ENCODE measurements at regions not wholly inside any gene's neighbourhood (a gene's known extent, or its start where the extent isn't known, plus 50 kb on each side); places are given as distances from the start of the nearest gene placed in this dataset.

DNA sequence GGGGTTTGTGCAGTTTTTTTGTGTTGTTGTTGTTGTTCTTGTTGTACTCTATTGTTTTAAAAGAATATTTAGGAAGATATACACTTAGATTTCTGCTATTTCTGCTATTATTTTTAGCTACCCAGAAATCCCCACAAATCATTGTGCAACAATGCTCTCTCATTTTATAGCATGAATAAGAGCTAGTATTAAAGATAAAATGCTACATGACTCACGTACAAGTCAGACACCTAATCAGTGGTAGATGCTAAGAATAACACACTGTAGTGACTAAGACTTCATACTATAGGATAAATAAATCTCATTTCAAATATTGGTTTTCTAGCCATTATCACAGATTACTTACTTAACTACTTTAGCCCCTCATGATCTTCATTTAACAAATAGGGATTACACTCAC is 920.5 kb downstream of the KCNMA1 start:
- H3K36me3 Mint-ChIP-seq, result no peaks in the 10 kb centered on the region
- no peaks in the 10 kb centered on the region for H3K4me1 Mint-ChIP-seq
- H3K4me3 Mint-ChIP-seq, result no peak overlapping the region
- H3K9me3 Mint-ChIP-seq, result peaks cover 14% of the 10 kb centered on the region
- H3K27ac Mint-ChIP-seq, result no peak overlapping the region
- no peak for ATAC-seq
- no peak for DNase-seq (ENCODE audit: low spot score in 2 of 2)

DNA sequence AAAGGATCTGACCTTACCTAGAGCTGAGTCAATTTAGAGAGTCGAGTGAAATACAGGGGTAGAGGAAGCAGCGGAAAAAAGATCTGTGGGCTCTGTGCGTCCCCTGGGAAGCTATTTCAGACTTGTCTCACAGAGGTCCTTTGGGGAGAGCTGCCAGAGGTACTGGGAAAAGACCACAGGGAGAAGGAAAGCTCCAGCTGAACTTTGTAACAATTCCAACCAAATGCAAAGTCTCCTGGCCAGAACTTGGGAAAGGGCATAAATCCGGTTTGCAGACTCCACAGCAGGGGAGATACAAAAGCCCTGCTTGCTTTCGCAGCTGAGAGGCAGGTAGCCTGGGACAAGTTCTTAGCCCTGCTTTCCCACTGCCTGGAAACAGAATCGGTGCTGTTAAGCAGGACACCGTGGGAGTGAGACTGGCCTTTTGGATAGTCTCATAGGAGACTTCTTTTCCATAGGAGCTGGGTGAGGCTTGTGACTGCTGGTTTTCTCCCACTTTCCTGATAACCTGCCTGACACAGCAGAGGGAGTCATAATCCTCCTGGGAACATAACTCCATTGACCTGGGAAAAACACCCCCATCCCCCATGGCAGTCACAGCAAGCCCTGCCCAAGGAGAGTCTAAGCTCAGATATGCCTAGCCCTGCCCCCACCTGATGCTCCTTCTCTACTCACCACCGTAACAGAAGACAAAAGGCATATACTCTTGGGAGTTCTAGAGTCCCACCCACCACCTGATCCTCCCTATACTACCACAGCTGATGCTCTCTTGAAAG is 926.2 kb downstream of the KCNMA1 start:
- ATAC-seq (no peak), DNase-seq (ENCODE audit: low spot score in 2 of 2) (no peak)
- peaks cover 24% of the 10 kb centered on the region for H3K9me3 Mint-ChIP-seq
- no peaks in the 10 kb centered on the region for H3K4me1 Mint-ChIP-seq
- no peaks in the 10 kb centered on the region for H3K36me3 Mint-ChIP-seq
- H3K4me3 Mint-ChIP-seq, result no peak overlapping the region
- no peak overlapping the region for H3K27ac Mint-ChIP-seq

DNA sequence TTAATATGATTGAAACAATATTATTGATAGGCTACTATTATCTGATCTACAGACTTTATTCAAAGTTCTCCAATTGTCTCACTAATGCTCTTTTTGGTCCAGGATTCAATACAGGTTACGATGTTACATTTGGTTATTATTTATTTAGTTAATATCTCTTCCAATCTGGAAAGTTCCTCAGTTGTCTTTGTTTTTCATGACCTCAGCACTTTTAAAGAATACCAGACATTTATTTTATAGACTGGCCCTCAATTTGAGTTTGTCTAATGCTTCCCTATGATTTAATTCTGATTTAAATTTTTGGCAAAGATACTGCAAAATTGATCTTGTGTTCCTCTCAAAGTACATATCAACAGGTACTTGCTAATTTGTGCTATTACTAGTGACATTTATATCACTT is 937.4 kb downstream of the KCNMA1 start:
- DNase-seq (ENCODE audit: low spot score in 2 of 2), result no peak
- Mint-ChIP-seq H3K9me3 (peaks cover 17% of the 10 kb centered on the region), H3K27ac (no peak overlapping the region), H3K4me3 (no peak overlapping the region), H3K36me3 (no peaks in the 10 kb centered on the region), H3K4me1 (no peaks in the 10 kb centered on the region)
- ATAC-seq, result no peak

DNA sequence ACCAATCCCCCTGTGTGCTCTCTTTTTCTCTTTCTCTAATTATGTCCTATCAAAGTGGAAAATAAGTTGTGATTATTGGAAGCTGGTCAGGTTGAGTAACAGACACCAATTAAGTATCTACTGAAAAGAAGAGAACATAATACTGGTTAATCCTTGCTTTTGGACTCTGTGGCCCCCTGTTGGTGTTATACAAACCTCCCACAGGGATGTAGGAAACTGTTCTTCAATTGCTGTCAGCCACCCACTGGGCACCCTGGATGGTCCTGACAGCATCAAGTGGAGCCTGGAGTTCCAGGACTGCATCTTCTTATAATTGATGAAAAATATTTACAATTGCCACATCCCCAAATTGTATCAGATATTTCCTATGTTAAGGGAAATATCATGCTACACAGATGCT is 939.7 kb downstream of the KCNMA1 start:
- peaks cover 19% of the 10 kb centered on the region for H3K9me3 Mint-ChIP-seq
- no peak overlapping the region for H3K4me3 Mint-ChIP-seq
- no peak overlapping the region for H3K27ac Mint-ChIP-seq
- H3K4me1 Mint-ChIP-seq, result no peaks in the 10 kb centered on the region
- no peaks in the 10 kb centered on the region for H3K36me3 Mint-ChIP-seq
- DNase-seq (ENCODE audit: low spot score in 2 of 2), result no peak
- no peak for ATAC-seq

DNA sequence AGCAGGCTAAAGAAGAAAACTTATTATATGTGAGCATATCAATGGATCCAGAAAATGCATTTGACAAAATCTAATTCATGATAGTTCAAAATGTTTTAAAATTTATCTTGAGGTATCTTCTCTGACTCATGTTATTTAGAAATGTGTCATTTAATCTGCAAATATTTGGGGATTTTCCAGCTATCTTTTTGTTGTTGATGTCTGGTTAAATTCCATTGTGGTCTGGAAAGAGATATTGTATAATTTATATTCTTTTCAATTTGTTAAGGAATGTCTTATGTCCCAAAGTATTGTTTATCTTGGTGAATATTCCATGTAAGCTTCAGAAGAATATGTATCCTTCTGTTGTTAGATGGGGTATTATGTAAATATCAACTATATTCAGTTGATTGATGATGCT is 942.5 kb downstream of the KCNMA1 start:
- no peaks in the 10 kb centered on the region for H3K4me1 Mint-ChIP-seq
- no peak overlapping the region for H3K4me3 Mint-ChIP-seq
- ATAC-seq (no peak), DNase-seq (ENCODE audit: low spot score in 2 of 2) (no peak)
- peaks cover 20% of the 10 kb centered on the region for H3K9me3 Mint-ChIP-seq
- no peaks in the 10 kb centered on the region for H3K36me3 Mint-ChIP-seq
- H3K27ac Mint-ChIP-seq, result no peak overlapping the region

DNA sequence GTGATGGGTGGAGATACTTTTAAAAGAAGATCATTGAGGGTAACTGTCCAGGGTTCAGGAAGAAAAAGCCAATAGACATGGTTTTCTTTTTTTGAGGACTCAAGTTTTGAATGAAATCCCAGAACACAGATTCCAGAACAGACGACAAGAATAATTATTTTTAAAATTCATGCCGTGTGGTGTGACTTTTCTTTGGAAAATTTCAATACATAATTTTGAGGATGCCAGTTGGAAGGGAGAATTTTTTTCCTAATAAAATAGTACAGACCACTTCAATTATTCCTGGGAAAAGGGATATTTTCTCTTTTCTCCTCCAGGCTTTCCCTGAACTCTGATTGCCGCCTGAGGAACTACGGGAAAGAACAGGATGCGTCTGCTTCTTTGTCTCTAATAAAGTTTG is 951.4 kb downstream of the KCNMA1 start:
- Mint-ChIP-seq H3K4me1 (no peaks in the 10 kb centered on the region), H3K9me3 (peaks cover 11% of the 10 kb centered on the region), H3K27ac (no peak overlapping the region), H3K36me3 (no peaks in the 10 kb centered on the region), H3K4me3 (no peak overlapping the region)
- no peak for ATAC-seq
- no peak for DNase-seq (ENCODE audit: low spot score in 2 of 2)

DNA sequence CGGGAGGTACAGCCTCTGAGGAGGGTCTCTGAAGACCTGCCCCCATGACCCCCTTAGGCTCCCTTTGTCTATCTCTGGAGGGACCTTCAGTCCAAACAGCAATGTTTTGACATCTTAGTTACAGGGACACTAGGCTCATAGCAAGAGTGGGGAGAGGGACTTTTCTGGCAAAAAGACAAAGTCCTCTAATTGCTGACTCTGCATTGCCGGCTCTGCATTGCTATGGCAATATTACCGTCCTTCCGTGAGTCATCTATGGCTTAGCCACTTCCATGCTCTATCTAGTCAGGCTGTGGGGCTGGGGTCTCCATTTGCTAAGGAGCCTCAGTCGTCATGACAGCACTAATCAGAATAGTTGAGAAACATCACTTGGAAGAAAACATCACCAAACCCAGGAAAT is 952.6 kb downstream of the KCNMA1 start:
- Mint-ChIP-seq H3K9me3 (peaks cover 10% of the 10 kb centered on the region), H3K4me3 (no peak overlapping the region), H3K27ac (no peak overlapping the region), H3K4me1 (no peaks in the 10 kb centered on the region), H3K36me3 (no peaks in the 10 kb centered on the region)
- no peak for ATAC-seq
- DNase-seq (ENCODE audit: low spot score in 2 of 2), result no peak

DNA sequence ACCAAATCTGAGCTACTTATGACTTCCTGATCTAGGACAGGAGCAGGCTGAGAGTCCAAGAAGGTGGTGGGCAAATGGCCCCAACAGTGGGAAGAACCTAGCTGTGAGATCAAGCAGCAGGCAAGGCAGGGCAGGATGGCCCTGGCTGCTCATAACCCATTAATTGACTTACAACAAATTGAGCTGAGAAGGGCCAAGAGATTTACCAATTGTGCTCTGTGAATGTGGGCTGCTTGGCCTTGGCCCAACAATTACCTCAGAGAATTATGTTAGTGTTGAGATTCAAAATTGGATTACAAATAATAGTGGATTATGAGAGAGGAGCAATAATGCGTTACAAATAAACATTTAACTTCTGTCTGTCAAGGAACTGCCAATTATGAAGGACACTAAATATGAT is 956.5 kb downstream of the KCNMA1 start:
- Mint-ChIP-seq H3K4me1 (no peaks in the 10 kb centered on the region), H3K9me3 (peaks cover 9% of the 10 kb centered on the region), H3K36me3 (no peaks in the 10 kb centered on the region), H3K4me3 (no peak overlapping the region), H3K27ac (no peak overlapping the region)
- DNase-seq (ENCODE audit: low spot score in 2 of 2) (no peak), ATAC-seq (no peak)

DNA sequence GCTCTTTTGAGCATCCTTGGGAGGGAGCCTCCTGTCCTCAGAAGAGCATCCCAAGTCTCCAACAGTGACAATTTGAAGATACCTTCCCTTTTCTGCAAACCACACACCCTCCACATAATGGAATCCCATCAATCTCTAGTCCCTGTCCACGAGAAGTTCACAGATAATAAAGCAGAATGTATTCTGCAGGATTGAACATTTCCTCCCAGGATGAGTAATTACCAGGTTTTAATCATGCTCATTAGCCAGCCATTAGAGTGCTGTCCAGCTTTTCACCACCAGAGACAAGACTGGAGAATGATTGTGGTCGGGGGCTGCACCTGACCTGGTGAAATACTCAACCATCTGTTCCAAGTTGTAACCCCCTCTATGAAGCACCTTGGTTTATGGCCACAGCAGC is 958.6 kb downstream of the KCNMA1 start:
- ATAC-seq (no peak), DNase-seq (ENCODE audit: low spot score in 2 of 2) (no peak)
- no peaks in the 10 kb centered on the region for H3K4me1 Mint-ChIP-seq
- no peak overlapping the region for H3K27ac Mint-ChIP-seq
- H3K9me3 Mint-ChIP-seq, result peaks cover 9% of the 10 kb centered on the region
- H3K4me3 Mint-ChIP-seq, result no peak overlapping the region
- H3K36me3 Mint-ChIP-seq, result no peaks in the 10 kb centered on the region

DNA sequence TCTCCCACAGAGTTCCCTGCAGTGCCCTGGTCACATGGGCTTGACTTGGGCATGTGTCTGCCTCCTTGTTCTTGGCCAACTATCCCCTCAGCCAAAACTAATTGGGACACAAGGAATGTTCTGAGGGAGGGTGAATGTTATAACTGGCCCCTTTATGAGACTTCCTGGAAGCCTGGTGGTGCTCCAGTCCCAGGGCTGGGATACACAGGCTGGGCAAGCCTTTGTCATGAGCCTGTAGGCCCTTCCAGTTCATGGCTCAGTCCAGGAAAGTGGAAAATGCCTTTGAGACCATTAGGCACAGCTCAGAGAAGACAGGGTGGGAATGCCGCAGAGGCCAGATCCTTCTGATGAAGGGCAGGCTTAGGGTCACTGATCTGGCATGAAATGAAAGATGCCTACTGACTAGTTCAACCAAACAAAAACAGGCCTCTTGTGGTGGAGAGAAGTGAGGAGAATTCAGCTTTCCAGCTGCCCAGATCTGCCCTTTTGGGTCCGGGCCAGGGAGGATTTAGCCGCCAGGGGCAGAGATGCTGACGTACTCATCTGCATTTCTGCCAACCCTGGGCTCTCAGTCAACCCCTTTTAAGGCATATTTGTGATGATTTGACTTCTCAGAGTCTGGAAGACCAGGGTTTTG is 961.5 kb downstream of the KCNMA1 start:
- DNase-seq (ENCODE audit: low spot score in 2 of 2) (no peak), ATAC-seq (no peak)
- Mint-ChIP-seq H3K9me3 (peaks cover 9% of the 10 kb centered on the region), H3K4me3 (no peak overlapping the region), H3K4me1 (no peaks in the 10 kb centered on the region), H3K27ac (no peak overlapping the region), H3K36me3 (no peaks in the 10 kb centered on the region)

DNA sequence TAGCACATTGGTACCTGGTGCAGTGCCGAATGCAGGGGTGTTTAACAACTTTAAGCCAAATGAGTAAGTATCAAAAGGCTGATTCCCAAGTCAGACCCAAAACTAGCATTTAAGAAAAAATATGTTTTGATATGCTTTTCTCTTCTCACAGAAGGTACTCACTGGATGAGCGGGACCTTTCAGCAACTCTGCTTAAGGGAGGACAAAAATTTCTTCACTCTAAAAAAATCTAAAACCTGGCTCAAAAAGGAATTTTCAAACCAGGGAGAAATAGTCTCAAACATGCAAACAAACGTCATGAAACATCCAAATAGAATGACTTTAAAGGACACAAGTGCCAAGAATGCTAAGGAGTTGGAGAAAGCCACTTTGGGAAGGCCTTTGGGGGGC is 962.1 kb downstream of the KCNMA1 start:
- Mint-ChIP-seq H3K4me3 (no peak overlapping the region), H3K4me1 (no peaks in the 10 kb centered on the region), H3K36me3 (no peaks in the 10 kb centered on the region), H3K27ac (no peak overlapping the region), H3K9me3 (peaks cover 9% of the 10 kb centered on the region)
- DNase-seq (ENCODE audit: low spot score in 2 of 2) (no peak), ATAC-seq (no peak)

DNA sequence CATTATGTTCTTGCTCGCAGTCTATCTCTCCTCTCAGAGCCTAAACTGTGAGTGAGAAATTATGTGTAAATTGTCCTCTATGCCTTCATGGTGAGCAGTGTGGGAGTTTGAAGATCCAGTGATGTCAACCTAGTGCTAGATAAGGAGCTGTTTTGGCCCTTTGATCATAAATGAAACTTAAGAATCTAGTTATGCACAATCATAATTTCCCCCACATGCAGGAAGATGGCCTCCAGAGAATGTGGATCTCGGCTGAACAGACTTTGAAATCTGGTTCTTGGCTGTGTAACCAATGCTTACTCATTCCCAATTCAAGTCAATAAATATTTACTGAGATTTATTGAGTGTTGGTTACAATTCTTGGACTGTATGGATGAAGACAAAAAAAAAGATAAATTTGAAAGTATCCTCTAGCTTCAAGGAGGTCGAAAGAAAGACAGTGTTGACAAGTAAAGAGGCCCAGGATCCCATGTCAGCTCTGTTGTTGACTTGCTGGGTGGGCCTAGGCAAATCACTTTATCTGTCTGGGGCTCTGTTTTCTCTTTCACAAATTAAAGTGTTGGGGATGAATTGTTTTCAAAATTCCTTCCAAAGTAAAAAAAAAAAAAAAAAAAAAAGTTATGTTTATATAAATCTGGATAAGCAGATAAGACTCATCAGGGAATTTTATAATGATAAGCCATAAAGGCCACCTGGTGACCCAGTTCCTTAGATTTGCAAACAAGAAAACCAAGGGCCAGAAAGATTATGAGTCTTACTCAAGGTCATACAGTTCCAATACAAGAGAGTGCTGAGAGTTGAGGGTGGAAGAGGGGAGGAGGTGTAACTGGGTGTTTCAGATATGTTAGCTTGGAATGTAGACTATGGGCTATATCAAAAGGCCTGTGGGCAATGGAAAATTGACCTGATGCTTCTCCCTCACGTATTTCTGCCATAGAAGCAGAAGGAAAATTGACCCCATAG is 969.9 kb downstream of the KCNMA1 start:
- H3K4me1 Mint-ChIP-seq, result no peaks in the 10 kb centered on the region
- DNase-seq (ENCODE audit: low spot score in 2 of 2) (no peak), ATAC-seq (no peak)
- H3K36me3 Mint-ChIP-seq, result no peaks in the 10 kb centered on the region
- H3K27ac Mint-ChIP-seq, result no peak overlapping the region
- H3K9me3 Mint-ChIP-seq, result peaks cover 4% of the 10 kb centered on the region
- H3K4me3 Mint-ChIP-seq, result no peak overlapping the region

DNA sequence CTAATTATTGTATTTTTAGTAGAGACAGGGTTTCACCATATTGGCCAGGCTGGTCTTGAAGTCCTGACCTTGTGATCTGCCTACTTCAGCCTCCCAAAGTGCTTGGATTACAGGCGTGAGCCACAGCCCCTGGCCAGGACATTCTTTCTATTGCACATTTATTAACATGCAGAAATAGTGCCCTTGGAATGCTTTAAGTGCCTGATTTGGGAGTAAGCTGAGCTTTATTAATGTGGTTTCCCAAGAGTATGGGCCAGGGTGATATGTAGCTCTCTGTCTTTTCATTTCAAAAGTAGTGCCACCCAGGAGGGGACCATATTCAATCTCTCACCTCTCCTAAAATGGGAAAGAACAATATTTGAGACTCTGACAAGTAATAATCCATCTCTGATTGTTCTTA is 970.7 kb downstream of the KCNMA1 start:
- Mint-ChIP-seq H3K36me3 (no peaks in the 10 kb centered on the region), H3K4me3 (no peak overlapping the region), H3K27ac (no peak overlapping the region), H3K4me1 (no peaks in the 10 kb centered on the region), H3K9me3 (peaks cover 4% of the 10 kb centered on the region)
- no peak for ATAC-seq
- no peak for DNase-seq (ENCODE audit: low spot score in 2 of 2)

DNA sequence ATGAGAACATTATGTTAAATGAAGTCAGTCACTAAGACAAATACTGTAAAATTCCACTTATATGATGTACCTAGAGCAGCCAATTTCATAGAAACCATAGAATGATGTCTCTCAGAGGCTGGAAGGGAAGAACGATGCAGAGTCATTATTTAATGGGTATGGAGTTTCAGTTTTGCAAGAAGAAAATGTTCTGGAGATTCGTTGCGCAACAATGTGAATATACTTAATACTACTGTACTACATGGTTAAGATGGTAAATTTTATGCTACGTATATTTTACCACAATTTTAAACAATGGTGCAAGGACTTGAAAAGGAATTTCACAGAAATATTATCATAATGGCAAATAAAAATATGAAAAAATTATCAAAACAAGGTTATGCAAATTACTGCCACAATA is 972.6 kb downstream of the KCNMA1 start:
- no peak overlapping the region for H3K27ac Mint-ChIP-seq
- no peaks in the 10 kb centered on the region for H3K36me3 Mint-ChIP-seq
- no peak overlapping the region for H3K4me3 Mint-ChIP-seq
- ATAC-seq (no peak), DNase-seq (ENCODE audit: low spot score in 2 of 2) (no peak)
- no peaks in the 10 kb centered on the region for H3K4me1 Mint-ChIP-seq
- H3K9me3 Mint-ChIP-seq, result peaks cover 7% of the 10 kb centered on the region

DNA sequence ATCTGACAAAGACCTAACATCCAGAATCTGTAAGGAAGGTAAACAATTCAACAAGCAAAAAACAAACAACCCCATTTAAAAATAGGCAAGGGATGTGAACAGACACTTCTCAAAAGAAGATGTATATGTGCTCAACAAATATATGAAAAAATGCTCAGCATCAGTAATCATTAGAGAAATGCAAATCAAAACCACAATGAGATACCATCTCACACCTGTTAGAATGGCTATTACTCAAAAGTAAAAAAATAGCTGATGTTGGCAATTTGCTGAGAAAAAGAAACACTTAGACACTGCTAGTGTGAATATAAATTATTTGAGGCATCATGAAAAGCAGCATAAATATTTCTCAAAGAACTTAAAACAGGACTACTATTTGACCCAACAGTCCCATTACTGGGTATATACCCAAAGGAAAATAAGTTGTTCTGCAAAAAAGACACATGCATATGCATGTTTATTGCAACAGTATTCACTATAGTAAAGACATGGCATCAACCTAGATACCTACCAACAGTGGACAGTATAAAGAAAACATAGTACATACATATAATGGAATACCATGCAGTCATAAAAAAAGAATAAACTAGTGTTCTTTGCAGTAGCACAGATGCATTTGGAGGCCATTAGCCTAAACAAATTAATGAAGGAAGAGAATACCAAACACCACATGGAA is 980.1 kb downstream of the KCNMA1 start:
- Mint-ChIP-seq H3K27ac (no peak overlapping the region), H3K4me1 (no peaks in the 10 kb centered on the region)

More for the DNA sequence above, 980.1 kb downstream of the KCNMA1 start:
- Mint-ChIP-seq H3K4me3 (no peak overlapping the region), H3K36me3 (no peaks in the 10 kb centered on the region), H3K9me3 (peaks cover 11% of the 10 kb centered on the region)
- no peak for DNase-seq (ENCODE audit: low spot score in 2 of 2)
- no peak for ATAC-seq
